ENCODE measurements at regions not wholly inside any gene's neighbourhood (a gene's known extent, or its start where the extent isn't known, plus 50 kb on each side); places are given as distances from the start of the nearest gene placed in this dataset.

DNA sequence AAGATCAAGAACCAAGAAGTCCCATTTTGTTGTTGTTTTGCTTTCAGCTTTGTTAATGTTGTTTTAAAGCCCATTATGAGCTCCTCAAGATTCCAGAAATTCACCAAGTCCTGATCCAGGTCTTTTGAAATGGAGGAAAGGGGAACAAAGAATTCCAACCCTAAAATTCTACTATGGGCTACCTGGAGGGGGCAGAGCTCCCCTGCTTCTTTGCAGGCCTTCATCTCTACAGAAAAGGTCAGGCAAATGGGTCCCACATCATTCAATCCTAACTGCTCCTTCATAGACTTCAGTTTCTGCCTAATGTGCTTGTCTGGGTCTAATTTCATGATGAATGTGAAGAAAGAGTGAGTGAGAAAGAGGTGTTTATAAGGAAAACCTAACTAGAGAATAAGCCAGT lies 375.5 kb downstream of the TOX3 start:
- TF ChIP-seq ZNF70 (CRISPR knock-in tag; IDR thresholded peaks at IDR 0.05) = no peak
- no peak for TF ChIP-seq PPARA (CRISPR knock-in tag; IDR thresholded peaks at IDR 0.05; ENCODE audit: borderline replicate concordance)
- TF ChIP-seq, protein P1, sequence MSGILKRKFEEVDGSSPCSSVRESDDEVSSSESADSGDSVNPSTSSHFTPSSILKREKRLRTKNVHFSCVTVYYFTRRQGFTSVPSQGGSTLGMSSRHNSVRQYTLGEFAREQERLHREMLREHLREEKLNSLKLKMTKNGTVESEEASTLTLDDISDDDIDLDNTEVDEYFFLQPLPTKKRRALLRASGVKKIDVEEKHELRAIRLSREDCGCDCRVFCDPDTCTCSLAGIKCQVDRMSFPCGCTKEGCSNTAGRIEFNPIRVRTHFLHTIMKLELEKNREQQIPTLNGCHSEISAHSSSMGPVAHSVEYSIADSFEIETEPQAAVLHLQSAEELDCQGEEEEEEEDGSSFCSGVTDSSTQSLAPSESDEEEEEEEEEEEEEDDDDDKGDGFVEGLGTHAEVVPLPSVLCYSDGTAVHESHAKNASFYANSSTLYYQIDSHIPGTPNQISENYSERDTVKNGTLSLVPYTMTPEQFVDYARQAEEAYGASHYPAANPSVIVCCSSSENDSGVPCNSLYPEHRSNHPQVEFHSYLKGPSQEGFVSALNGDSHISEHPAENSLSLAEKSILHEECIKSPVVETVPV (CRISPR knock-in tag; IDR thresholded peaks at IDR 0.05) = no peak
- TF ChIP-seq CSDC2 (CRISPR knock-in tag; IDR thresholded peaks at IDR 0.05) = no peak
- no peak for TF ChIP-seq ZFP30 (CRISPR knock-in tag; IDR thresholded peaks at IDR 0.05)
- no peak for TF ChIP-seq ZNF565 (CRISPR knock-in tag; conservative IDR thresholded peaks at IDR 0.05; ENCODE audit: low read depth)
- TF ChIP-seq ZFP3 (CRISPR knock-in tag; IDR thresholded peaks at IDR 0.05) = no peak
- no peak for TF ChIP-seq GLIS3 (CRISPR knock-in tag; IDR thresholded peaks at IDR 0.05)
- TF ChIP-seq, protein P2, sequence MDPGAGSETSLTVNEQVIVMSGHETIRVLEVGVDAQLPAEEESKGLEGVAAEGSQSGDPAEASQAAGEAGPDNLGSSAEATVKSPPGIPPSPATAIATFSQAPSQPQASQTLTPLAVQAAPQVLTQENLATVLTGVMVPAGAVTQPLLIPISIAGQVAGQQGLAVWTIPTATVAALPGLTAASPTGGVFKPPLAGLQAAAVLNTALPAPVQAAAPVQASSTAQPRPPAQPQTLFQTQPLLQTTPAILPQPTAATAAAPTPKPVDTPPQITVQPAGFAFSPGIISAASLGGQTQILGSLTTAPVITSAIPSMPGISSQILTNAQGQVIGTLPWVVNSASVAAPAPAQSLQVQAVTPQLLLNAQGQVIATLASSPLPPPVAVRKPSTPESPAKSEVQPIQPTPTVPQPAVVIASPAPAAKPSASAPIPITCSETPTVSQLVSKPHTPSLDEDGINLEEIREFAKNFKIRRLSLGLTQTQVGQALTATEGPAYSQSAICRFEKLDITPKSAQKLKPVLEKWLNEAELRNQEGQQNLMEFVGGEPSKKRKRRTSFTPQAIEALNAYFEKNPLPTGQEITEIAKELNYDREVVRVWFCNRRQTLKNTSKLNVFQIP (CRISPR knock-in tag; IDR thresholded peaks at IDR 0.05; ENCODE audit: borderline replicate concordance, low read depth) = no peak
- TF ChIP-seq RARB (CRISPR knock-in tag; IDR thresholded peaks at IDR 0.05) = no peak
- no peak for TF ChIP-seq ARNTL (CRISPR knock-in tag; IDR thresholded peaks at IDR 0.05; ENCODE audit: borderline replicate concordance, low read depth)
- TF ChIP-seq ZC3H10 (CRISPR knock-in tag; IDR thresholded peaks at IDR 0.05) = no peak
- no peak for TF ChIP-seq TOX (CRISPR knock-in tag; IDR thresholded peaks at IDR 0.05; ENCODE audit: borderline replicate concordance)
- no peak for TF ChIP-seq ZNF8 (CRISPR knock-in tag; IDR thresholded peaks at IDR 0.05)
- no peak for TF ChIP-seq BACH2 (CRISPR knock-in tag; IDR thresholded peaks at IDR 0.05; ENCODE audit: borderline replicate concordance)
- TF ChIP-seq TCF4 (CRISPR knock-in tag; IDR thresholded peaks at IDR 0.05; ENCODE audit: borderline replicate concordance) = no peak
- TF ChIP-seq, protein P3, sequence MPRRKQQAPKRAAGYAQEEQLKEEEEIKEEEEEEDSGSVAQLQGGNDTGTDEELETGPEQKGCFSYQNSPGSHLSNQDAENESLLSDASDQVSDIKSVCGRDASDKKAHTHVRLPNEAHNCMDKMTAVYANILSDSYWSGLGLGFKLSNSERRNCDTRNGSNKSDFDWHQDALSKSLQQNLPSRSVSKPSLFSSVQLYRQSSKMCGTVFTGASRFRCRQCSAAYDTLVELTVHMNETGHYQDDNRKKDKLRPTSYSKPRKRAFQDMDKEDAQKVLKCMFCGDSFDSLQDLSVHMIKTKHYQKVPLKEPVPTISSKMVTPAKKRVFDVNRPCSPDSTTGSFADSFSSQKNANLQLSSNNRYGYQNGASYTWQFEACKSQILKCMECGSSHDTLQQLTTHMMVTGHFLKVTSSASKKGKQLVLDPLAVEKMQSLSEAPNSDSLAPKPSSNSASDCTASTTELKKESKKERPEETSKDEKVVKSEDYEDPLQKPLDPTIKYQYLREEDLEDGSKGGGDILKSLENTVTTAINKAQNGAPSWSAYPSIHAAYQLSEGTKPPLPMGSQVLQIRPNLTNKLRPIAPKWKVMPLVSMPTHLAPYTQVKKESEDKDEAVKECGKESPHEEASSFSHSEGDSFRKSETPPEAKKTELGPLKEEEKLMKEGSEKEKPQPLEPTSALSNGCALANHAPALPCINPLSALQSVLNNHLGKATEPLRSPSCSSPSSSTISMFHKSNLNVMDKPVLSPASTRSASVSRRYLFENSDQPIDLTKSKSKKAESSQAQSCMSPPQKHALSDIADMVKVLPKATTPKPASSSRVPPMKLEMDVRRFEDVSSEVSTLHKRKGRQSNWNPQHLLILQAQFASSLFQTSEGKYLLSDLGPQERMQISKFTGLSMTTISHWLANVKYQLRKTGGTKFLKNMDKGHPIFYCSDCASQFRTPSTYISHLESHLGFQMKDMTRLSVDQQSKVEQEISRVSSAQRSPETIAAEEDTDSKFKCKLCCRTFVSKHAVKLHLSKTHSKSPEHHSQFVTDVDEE (CRISPR knock-in tag; IDR thresholded peaks at IDR 0.05) = no peak

DNA sequence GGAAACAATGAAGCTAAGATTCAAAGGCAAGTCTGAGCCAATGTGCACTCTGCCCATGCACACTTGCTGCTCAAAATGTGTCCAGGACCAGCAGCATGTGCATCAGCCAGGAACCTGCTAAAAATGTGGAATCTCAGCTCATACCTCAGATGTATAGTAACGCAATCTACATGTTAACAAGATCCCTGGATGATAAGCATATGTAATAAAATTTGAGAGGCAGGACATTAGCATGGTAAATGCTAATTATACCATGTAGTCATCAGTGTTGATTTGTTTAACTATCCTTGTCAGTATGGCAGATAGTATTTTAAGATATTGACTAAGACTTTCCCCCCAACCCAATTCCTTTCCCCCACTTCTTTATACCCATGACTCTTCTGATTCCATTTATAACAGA lies 379.6 kb downstream of the TOX3 start:
- no peak for TF ChIP-seq ESRRG (CRISPR knock-in tag; IDR thresholded peaks at IDR 0.05)
- no peak for TF ChIP-seq GLIS3 (CRISPR knock-in tag; IDR thresholded peaks at IDR 0.05)
- no peak for TF ChIP-seq TOX (CRISPR knock-in tag; IDR thresholded peaks at IDR 0.05; ENCODE audit: borderline replicate concordance)
- TF ChIP-seq, protein P4, sequence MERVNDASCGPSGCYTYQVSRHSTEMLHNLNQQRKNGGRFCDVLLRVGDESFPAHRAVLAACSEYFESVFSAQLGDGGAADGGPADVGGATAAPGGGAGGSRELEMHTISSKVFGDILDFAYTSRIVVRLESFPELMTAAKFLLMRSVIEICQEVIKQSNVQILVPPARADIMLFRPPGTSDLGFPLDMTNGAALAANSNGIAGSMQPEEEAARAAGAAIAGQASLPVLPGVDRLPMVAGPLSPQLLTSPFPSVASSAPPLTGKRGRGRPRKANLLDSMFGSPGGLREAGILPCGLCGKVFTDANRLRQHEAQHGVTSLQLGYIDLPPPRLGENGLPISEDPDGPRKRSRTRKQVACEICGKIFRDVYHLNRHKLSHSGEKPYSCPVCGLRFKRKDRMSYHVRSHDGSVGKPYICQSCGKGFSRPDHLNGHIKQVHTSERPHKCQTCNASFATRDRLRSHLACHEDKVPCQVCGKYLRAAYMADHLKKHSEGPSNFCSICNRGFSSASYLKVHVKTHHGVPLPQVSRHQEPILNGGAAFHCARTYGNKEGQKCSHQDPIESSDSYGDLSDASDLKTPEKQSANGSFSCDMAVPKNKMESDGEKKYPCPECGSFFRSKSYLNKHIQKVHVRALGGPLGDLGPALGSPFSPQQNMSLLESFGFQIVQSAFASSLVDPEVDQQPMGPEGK (CRISPR knock-in tag; IDR thresholded peaks at IDR 0.05; ENCODE audit: borderline replicate concordance) = no peak
- TF ChIP-seq CSDC2 (CRISPR knock-in tag; IDR thresholded peaks at IDR 0.05) = no peak
- no peak for TF ChIP-seq TCF4 (CRISPR knock-in tag; IDR thresholded peaks at IDR 0.05; ENCODE audit: borderline replicate concordance)
- TF ChIP-seq BACH2 (CRISPR knock-in tag; IDR thresholded peaks at IDR 0.05; ENCODE audit: borderline replicate concordance) = no peak
- TF ChIP-seq, protein P1 (CRISPR knock-in tag; IDR thresholded peaks at IDR 0.05) = no peak
- TF ChIP-seq ZNF8 (CRISPR knock-in tag; IDR thresholded peaks at IDR 0.05) = no peak
- TF ChIP-seq, protein P5, sequence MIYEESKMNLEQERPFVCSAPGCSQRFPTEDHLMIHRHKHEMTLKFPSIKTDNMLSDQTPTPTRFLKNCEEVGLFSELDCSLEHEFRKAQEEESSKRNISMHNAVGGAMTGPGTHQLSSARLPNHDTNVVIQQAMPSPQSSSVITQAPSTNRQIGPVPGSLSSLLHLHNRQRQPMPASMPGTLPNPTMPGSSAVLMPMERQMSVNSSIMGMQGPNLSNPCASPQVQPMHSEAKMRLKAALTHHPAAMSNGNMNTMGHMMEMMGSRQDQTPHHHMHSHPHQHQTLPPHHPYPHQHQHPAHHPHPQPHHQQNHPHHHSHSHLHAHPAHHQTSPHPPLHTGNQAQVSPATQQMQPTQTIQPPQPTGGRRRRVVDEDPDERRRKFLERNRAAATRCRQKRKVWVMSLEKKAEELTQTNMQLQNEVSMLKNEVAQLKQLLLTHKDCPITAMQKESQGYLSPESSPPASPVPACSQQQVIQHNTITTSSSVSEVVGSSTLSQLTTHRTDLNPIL (CRISPR knock-in tag; IDR thresholded peaks at IDR 0.05; ENCODE audit: low read depth) = no peak
- TF ChIP-seq ZC3H10 (CRISPR knock-in tag; IDR thresholded peaks at IDR 0.05) = no peak
- ATAC-seq = no peak

More for the DNA sequence above, 375.5 kb downstream of the TOX3 start:
- ATAC-seq = no peak
